Keratinocyte (primary cell): ENCODE measurements at regions not wholly inside any gene's neighbourhood (a gene's known extent, or its start where the extent isn't known, plus 50 kb on each side); places are given as distances from the start of the nearest gene placed in this dataset.

ENCODE experiments used
- EZH2 ChIP-seq: IDR thresholded peaks from one replicate; pipeline ENCODE4 v1.6.1; 2012; ENCODE audit warnings: inconsistent platforms, mild to moderate bottlenecking, low read length, moderate library complexity
- TF ChIP-seq, protein P1 (sequence below), 3 experiments: IDR thresholded peaks in 1 of 3; conservative IDR thresholded peaks in 1 of 3; optimal IDR thresholded peaks in 1 of 3; 2 replicates in 2 of 3; 3 replicates in 1 of 3; pipeline versions ENCODE3 to v1.5.1; 2011; ENCODE audit warnings: low read length in 3 of 3, mild to moderate bottlenecking in 3 of 3, moderate library complexity in 2 of 3, control low read depth in 1 of 3, inconsistent platforms in 1 of 3; ENCODE audit not compliant: insufficient read depth in 2 of 3; ENCODE audit errors: extremely low read depth in 1 of 3

GRCh38 chr18:60245096-60245495 is 127.5 kb downstream of the MC4R start:
- TF ChIP-seq, protein P1, sequence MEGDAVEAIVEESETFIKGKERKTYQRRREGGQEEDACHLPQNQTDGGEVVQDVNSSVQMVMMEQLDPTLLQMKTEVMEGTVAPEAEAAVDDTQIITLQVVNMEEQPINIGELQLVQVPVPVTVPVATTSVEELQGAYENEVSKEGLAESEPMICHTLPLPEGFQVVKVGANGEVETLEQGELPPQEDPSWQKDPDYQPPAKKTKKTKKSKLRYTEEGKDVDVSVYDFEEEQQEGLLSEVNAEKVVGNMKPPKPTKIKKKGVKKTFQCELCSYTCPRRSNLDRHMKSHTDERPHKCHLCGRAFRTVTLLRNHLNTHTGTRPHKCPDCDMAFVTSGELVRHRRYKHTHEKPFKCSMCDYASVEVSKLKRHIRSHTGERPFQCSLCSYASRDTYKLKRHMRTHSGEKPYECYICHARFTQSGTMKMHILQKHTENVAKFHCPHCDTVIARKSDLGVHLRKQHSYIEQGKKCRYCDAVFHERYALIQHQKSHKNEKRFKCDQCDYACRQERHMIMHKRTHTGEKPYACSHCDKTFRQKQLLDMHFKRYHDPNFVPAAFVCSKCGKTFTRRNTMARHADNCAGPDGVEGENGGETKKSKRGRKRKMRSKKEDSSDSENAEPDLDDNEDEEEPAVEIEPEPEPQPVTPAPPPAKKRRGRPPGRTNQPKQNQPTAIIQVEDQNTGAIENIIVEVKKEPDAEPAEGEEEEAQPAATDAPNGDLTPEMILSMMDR (optimal IDR thresholded peaks at IDR 0.05 in 1 of 3, IDR thresholded peaks at IDR 0.05 in 1 of 3, conservative IDR thresholded peaks at IDR 0.05 in 1 of 3; ENCODE audit: extremely low read depth in 1 of 3, insufficient read depth in 2 of 3, low read length in 3 of 3) = no peak
- TF ChIP-seq EZH2 = no peak
